Natural killer cell treated with Interleukin-12 subunit alpha and Interleukin-12 subunit beta and Interleukin-15 and Interleukin-18, amount 100 ng/mL, for 72 hours (primary cell): ENCODE measurements at regions not wholly inside any gene's neighbourhood (a gene's known extent, or its start where the extent isn't known, plus 50 kb on each side); places are given as distances from the start of the nearest gene placed in this dataset.
A peak's percentile ranks its signal among the peaks of the same experiment; 100 is the strongest.

Experiments
- ATAC-seq, 2 donors: fragments of 150-1000 bp; cut with Tn5 transposase in 1 of 2; sonication (Bioruptor Pico), chemical (Tn5 transposase) in 1 of 2; 2 replicates each; pipeline ENCODE4 v1.10.0; 2021
- DNase-seq: peaks from one replicate; pipeline ENCODE4 v3.0.0; 2022; ENCODE audit warnings: low spot score
- H3K27ac Mint-ChIP-seq, 2 donors: 1 replicate in 1 of 2; 2 replicates in 1 of 2; pipeline ENCODE4 v1.8.0; 2022; ENCODE audit warnings: mixed read lengths in 2 of 2, mild to moderate bottlenecking in 1 of 2, moderate library complexity in 1 of 2
- H3K27me3 Mint-ChIP-seq, 2 donors: 1 replicate in 1 of 2; 2 replicates in 1 of 2; pipeline ENCODE4 v1.8.0; 2022; ENCODE audit warnings: mixed read lengths in 2 of 2
- H3K36me3 Mint-ChIP-seq: one replicate; pipeline ENCODE4 v1.8.0; 2022; ENCODE audit warnings: mixed read lengths
- H3K4me1 Mint-ChIP-seq, 2 donors: 1 replicate in 1 of 2; 2 replicates in 1 of 2; pipeline ENCODE4 v1.8.0; 2022; ENCODE audit warnings: low read depth in 2 of 2, mixed read lengths in 2 of 2, mild to moderate bottlenecking in 1 of 2
- H3K4me3 Mint-ChIP-seq: one replicate; pipeline ENCODE4 v1.8.0; 2022; ENCODE audit warnings: mixed read lengths
- H3K9me3 Mint-ChIP-seq: 2 replicates; pipeline ENCODE4 v1.8.0; 2022; ENCODE audit warnings: mixed read lengths

GRCh38 chr2:43104106-43104505, 122.3 kb downstream of the ZFP36L2 start:
- Mint-ChIP-seq H3K4me3 (no peak overlapping the region), H3K27me3 (peaks cover 0 to 5% of the 10 kb centered on the region in 2 donors), H3K4me1 (peaks cover 0 to 11% of the 10 kb centered on the region in 2 donors), H3K27ac (peak overlapping the region in 1 of 2 donors; percentile 9), H3K36me3 (no peaks in the 10 kb centered on the region), H3K9me3 (peaks cover 4% of the 10 kb centered on the region)
- ATAC-seq (no peak), DNase-seq (no peak)

- Mint-ChIP-seq H3K27ac (no peak overlapping the region), H3K9me3 (peaks cover 4% of the 10 kb centered on the region), H3K27me3 (peaks cover 0 to 5% of the 10 kb centered on the region in 2 donors), H3K36me3 (no peaks in the 10 kb centered on the region), H3K4me3 (no peak overlapping the region), H3K4me1 (peaks cover 0 to 4% of the 10 kb centered on the region in 2 donors)
- ATAC-seq (no peak), DNase-seq (no peak)
These were observed 123.4 kb downstream of the ZFP36L2 start for GRCh38 chr2:43103093-43103404.

GRCh38 chr2:43102366-43103092, 123.9 kb downstream of the ZFP36L2 start:
- peaks cover 0 to 4% of the 10 kb centered on the region in 2 donors for H3K4me1 Mint-ChIP-seq
- no peak overlapping the region for H3K4me3 Mint-ChIP-seq
- DNase-seq (no peak), ATAC-seq (no peak)
- peaks cover 0 to 5% of the 10 kb centered on the region in 2 donors for H3K27me3 Mint-ChIP-seq
- peaks cover 4% of the 10 kb centered on the region for H3K9me3 Mint-ChIP-seq
- H3K27ac Mint-ChIP-seq: no peak overlapping the region
- no peaks in the 10 kb centered on the region for H3K36me3 Mint-ChIP-seq

- DNase-seq: no peak
- no peak overlapping the region for H3K4me3 Mint-ChIP-seq
These were observed 124.7 kb downstream of the ZFP36L2 start for GRCh38 chr2:43101751-43102150.

GRCh38 chr2:43100883-43101662, 125.3 kb downstream of the ZFP36L2 start:
- no peak for DNase-seq
- H3K27me3 Mint-ChIP-seq: peaks cover 0 to 5% of the 10 kb centered on the region in 2 donors
- no peak for ATAC-seq
- H3K27ac Mint-ChIP-seq: no peak overlapping the region
- H3K36me3 Mint-ChIP-seq: no peaks in the 10 kb centered on the region
- peaks cover 4% of the 10 kb centered on the region for H3K9me3 Mint-ChIP-seq
- H3K4me1 Mint-ChIP-seq: no peaks in the 10 kb centered on the region
- H3K4me3 Mint-ChIP-seq: no peak overlapping the region

More at GRCh38 chr2:43101751-43102150, 124.7 kb downstream of the ZFP36L2 start:
- Mint-ChIP-seq H3K4me1 (peaks cover 0 to 4% of the 10 kb centered on the region in 2 donors), H3K27me3 (peaks cover 0 to 5% of the 10 kb centered on the region in 2 donors), H3K36me3 (no peaks in the 10 kb centered on the region), H3K9me3 (peaks cover 4% of the 10 kb centered on the region), H3K27ac (no peak overlapping the region)
- ATAC-seq: no peak

- H3K9me3 Mint-ChIP-seq: peaks cover 4% of the 10 kb centered on the region
- no peaks in the 10 kb centered on the region for H3K36me3 Mint-ChIP-seq
- no peak overlapping the region for H3K27ac Mint-ChIP-seq
- no peak overlapping the region for H3K4me3 Mint-ChIP-seq
- H3K27me3 Mint-ChIP-seq: peaks cover 0 to 5% of the 10 kb centered on the region in 2 donors
- no peaks in the 10 kb centered on the region for H3K4me1 Mint-ChIP-seq
- no peak for DNase-seq
- ATAC-seq: no peak
These were observed 126.0 kb downstream of the ZFP36L2 start for GRCh38 chr2:43100362-43100882.

GRCh38 chr2:43099797-43100196, 126.6 kb downstream of the ZFP36L2 start:
- Mint-ChIP-seq H3K4me1 (no peaks in the 10 kb centered on the region), H3K4me3 (no peak overlapping the region), H3K36me3 (no peaks in the 10 kb centered on the region), H3K27ac (no peak overlapping the region), H3K27me3 (peaks cover 0 to 5% of the 10 kb centered on the region in 2 donors), H3K9me3 (peaks cover 4% of the 10 kb centered on the region)
- ATAC-seq (no peak), DNase-seq (no peak)

GRCh38 chr2:43098539-43098938, 127.9 kb downstream of the ZFP36L2 start:
- Mint-ChIP-seq H3K27ac (no peak overlapping the region), H3K36me3 (no peaks in the 10 kb centered on the region), H3K27me3 (peaks cover 0 to 5% of the 10 kb centered on the region in 2 donors), H3K4me3 (no peak overlapping the region), H3K4me1 (no peaks in the 10 kb centered on the region), H3K9me3 (no peaks in the 10 kb centered on the region)
- ATAC-seq (no peak), DNase-seq (no peak)

- ATAC-seq: no peak
- no peaks in the 10 kb centered on the region for H3K36me3 Mint-ChIP-seq
- no peaks in the 10 kb centered on the region for H3K9me3 Mint-ChIP-seq
- no peak overlapping the region for H3K4me3 Mint-ChIP-seq
- no peak overlapping the region for H3K27ac Mint-ChIP-seq
- peaks cover 0 to 5% of the 10 kb centered on the region in 2 donors for H3K27me3 Mint-ChIP-seq
- DNase-seq: no peak
- no peaks in the 10 kb centered on the region for H3K4me1 Mint-ChIP-seq
These were observed 128.6 kb downstream of the ZFP36L2 start for GRCh38 chr2:43097644-43098408.

GRCh38 chr2:43095533-43096295, 130.7 kb downstream of the ZFP36L2 start:
- Mint-ChIP-seq H3K9me3 (no peaks in the 10 kb centered on the region), H3K4me3 (no peak overlapping the region), H3K27ac (no peak overlapping the region), H3K27me3 (peaks cover 0 to 5% of the 10 kb centered on the region in 2 donors), H3K36me3 (no peaks in the 10 kb centered on the region), H3K4me1 (no peaks in the 10 kb centered on the region)
- DNase-seq: no peak
- ATAC-seq: no peak

- Mint-ChIP-seq H3K36me3 (no peaks in the 10 kb centered on the region), H3K9me3 (no peaks in the 10 kb centered on the region), H3K4me3 (no peak overlapping the region), H3K27me3 (no peaks in the 10 kb centered on the region), H3K4me1 (no peaks in the 10 kb centered on the region), H3K27ac (no peak overlapping the region)
- ATAC-seq: no peak
- DNase-seq: no peak
These were observed 133.8 kb downstream of the ZFP36L2 start for GRCh38 chr2:43092520-43093179.

GRCh38 chr2:43090317-43090716, 136.1 kb downstream of the ZFP36L2 start:
- Mint-ChIP-seq H3K27ac (no peak overlapping the region), H3K4me1 (peaks cover 5 to 6% of the 10 kb centered on the region in 2 donors), H3K4me3 (no peak overlapping the region), H3K27me3 (no peaks in the 10 kb centered on the region), H3K9me3 (no peaks in the 10 kb centered on the region), H3K36me3 (no peaks in the 10 kb centered on the region)
- no peak for ATAC-seq
- no peak for DNase-seq
